Activated naive CD4-positive, alpha-beta T cell treated with anti-CD3 and anti-CD28 coated beads, Interleukin-2, amount 10 ng/mL, durations not matched to agents 7 days and 5 days (primary cell): ENCODE measurements at regions not wholly inside any gene's neighbourhood (a gene's known extent, or its start where the extent isn't known, plus 50 kb on each side); places are given as distances from the start of the nearest gene placed in this dataset.
"Not testable (repeated sequence)": the region's sequence is repeated elsewhere in the genome, so short reads cannot be mapped to it uniquely, and the experiment has no call there.

Source experiments
- CTCF ChIA-PET: fragments of 350-600 bp; sonication (Branson Sonifier 250); formaldehyde crosslinking; loops from one replicate; lab custom pipeline; 2021; ENCODE audit warnings: antibody characterized with exemption; lab: Charles Lee
- DNase-seq: peaks from one replicate; pipeline ENCODE4 v3.0.0-alpha.2; 2020
- H3K27ac Mint-ChIP-seq: one replicate; pipeline ENCODE4 v1.8.0; 2021; ENCODE audit warnings: mild to moderate bottlenecking, moderate library complexity, mixed read lengths
- H3K27me3 Mint-ChIP-seq: one replicate; pipeline ENCODE4 v1.8.0; 2021; ENCODE audit warnings: mild to moderate bottlenecking, mixed read lengths
- H3K36me3 Mint-ChIP-seq: one replicate; pipeline ENCODE4 v1.8.0; 2021; ENCODE audit warnings: mixed read lengths
- H3K4me1 Mint-ChIP-seq: one replicate; pipeline ENCODE4 v1.8.0; 2021; ENCODE audit warnings: mixed read lengths
- H3K4me3 Mint-ChIP-seq: one replicate; pipeline ENCODE4 v1.8.0; 2021; ENCODE audit warnings: mild to moderate bottlenecking, moderate library complexity, mixed read lengths
- H3K9me3 Mint-ChIP-seq: one replicate; pipeline ENCODE4 v1.8.0; 2021; ENCODE audit warnings: mixed read lengths

- no peaks in the 10 kb centered on the region for H3K4me1 Mint-ChIP-seq
- no peaks in the 10 kb centered on the region for H3K27me3 Mint-ChIP-seq
- CTCF ChIA-PET: no interaction called here
- DNase-seq: no peak
- no peak overlapping the region for H3K4me3 Mint-ChIP-seq
- H3K9me3 Mint-ChIP-seq: peaks cover 12% of the 10 kb centered on the region
- no peak overlapping the region for H3K27ac Mint-ChIP-seq
- H3K36me3 Mint-ChIP-seq: no peaks in the 10 kb centered on the region
Observed at GRCh38 chr1:163933437-163933836, 611.7 kb downstream of the NUF2 start.

- Mint-ChIP-seq H3K36me3 (no peaks in the 10 kb centered on the region), H3K9me3 (peaks cover 17% of the 10 kb centered on the region), H3K27ac (no peak overlapping the region), H3K4me3 (no peak overlapping the region), H3K4me1 (no peaks in the 10 kb centered on the region), H3K27me3 (no peaks in the 10 kb centered on the region)
- no peak for DNase-seq
- CTCF ChIA-PET: no interaction called here
Observed at GRCh38 chr1:163935738-163936374, 614.1 kb downstream of the NUF2 start.

- no peaks in the 10 kb centered on the region for H3K4me1 Mint-ChIP-seq
- H3K9me3 Mint-ChIP-seq: peaks cover 13% of the 10 kb centered on the region
- H3K27ac Mint-ChIP-seq: no peak overlapping the region
- DNase-seq: no peak
- H3K4me3 Mint-ChIP-seq: no peak overlapping the region
- H3K27me3 Mint-ChIP-seq: no peaks in the 10 kb centered on the region
- no peaks in the 10 kb centered on the region for H3K36me3 Mint-ChIP-seq
- CTCF ChIA-PET: no interaction called here
Observed at GRCh38 chr1:163959622-163960021, 599.4 kb upstream of the PBX1 start.

GRCh38 chr1:163970151-163970550, 588.8 kb upstream of the PBX1 start:
- no peak for DNase-seq
- Mint-ChIP-seq H3K4me3 (no peak overlapping the region), H3K27ac (no peak overlapping the region), H3K4me1 (no peaks in the 10 kb centered on the region), H3K27me3 (no peaks in the 10 kb centered on the region), H3K36me3 (no peaks in the 10 kb centered on the region), H3K9me3 (peaks cover 6% of the 10 kb centered on the region)
- CTCF ChIA-PET: no interaction called here

GRCh38 chr1:163970699-163971098, 588.3 kb upstream of the PBX1 start:
- Mint-ChIP-seq H3K4me3 (no peak overlapping the region), H3K9me3 (peaks cover 6% of the 10 kb centered on the region), H3K36me3 (no peaks in the 10 kb centered on the region), H3K4me1 (no peaks in the 10 kb centered on the region), H3K27ac (no peak overlapping the region), H3K27me3 (no peaks in the 10 kb centered on the region)
- DNase-seq: no peak
- CTCF ChIA-PET: no interaction called here

- H3K36me3 Mint-ChIP-seq: no peaks in the 10 kb centered on the region
- no peak overlapping the region for H3K4me3 Mint-ChIP-seq
- H3K27me3 Mint-ChIP-seq: no peaks in the 10 kb centered on the region
- peaks cover 17% of the 10 kb centered on the region for H3K9me3 Mint-ChIP-seq
- CTCF ChIA-PET: no interaction called here
- H3K4me1 Mint-ChIP-seq: no peaks in the 10 kb centered on the region
- DNase-seq: no peak
- no peak overlapping the region for H3K27ac Mint-ChIP-seq
Observed at GRCh38 chr1:163973586-163973985, 585.4 kb upstream of the PBX1 start.

- CTCF ChIA-PET: no interaction called here
- Mint-ChIP-seq H3K27me3 (no peaks in the 10 kb centered on the region), H3K4me3 (no peak overlapping the region), H3K36me3 (no peaks in the 10 kb centered on the region), H3K9me3 (peaks cover 16% of the 10 kb centered on the region), H3K27ac (no peak overlapping the region), H3K4me1 (no peaks in the 10 kb centered on the region)
- DNase-seq: no peak
Observed at GRCh38 chr1:163974120-163974519, 584.9 kb upstream of the PBX1 start.

GRCh38 chr1:163980394-163980793, 578.6 kb upstream of the PBX1 start:
- H3K4me1 Mint-ChIP-seq: no peaks in the 10 kb centered on the region
- no peaks in the 10 kb centered on the region for H3K27me3 Mint-ChIP-seq
- H3K9me3 Mint-ChIP-seq: peaks cover 17% of the 10 kb centered on the region
- CTCF ChIA-PET: no interaction called here
- DNase-seq: no peak
- H3K4me3 Mint-ChIP-seq: no peak overlapping the region
- no peaks in the 10 kb centered on the region for H3K36me3 Mint-ChIP-seq
- no peak overlapping the region for H3K27ac Mint-ChIP-seq

GRCh38 chr1:163981500-163982030, 577.4 kb upstream of the PBX1 start:
- Mint-ChIP-seq H3K36me3 (no peaks in the 10 kb centered on the region), H3K4me3 (no peak overlapping the region), H3K27ac (no peak overlapping the region), H3K4me1 (no peaks in the 10 kb centered on the region), H3K27me3 (no peaks in the 10 kb centered on the region), H3K9me3 (peaks cover 13% of the 10 kb centered on the region)
- DNase-seq: no peak
- CTCF ChIA-PET: no interaction called here

- Mint-ChIP-seq H3K27me3 (no peaks in the 10 kb centered on the region), H3K9me3 (peaks cover 7% of the 10 kb centered on the region), H3K27ac (no peak overlapping the region), H3K4me1 (no peaks in the 10 kb centered on the region), H3K4me3 (no peak overlapping the region), H3K36me3 (no peaks in the 10 kb centered on the region)
- DNase-seq: no peak
- CTCF ChIA-PET: no interaction called here
Observed at GRCh38 chr1:163983097-163983496, 575.9 kb upstream of the PBX1 start.

GRCh38 chr1:163985700-163986099, 573.3 kb upstream of the PBX1 start:
- CTCF ChIA-PET: no interaction called here
- no peak for DNase-seq
- Mint-ChIP-seq H3K36me3 (no peaks in the 10 kb centered on the region), H3K27me3 (no peaks in the 10 kb centered on the region), H3K9me3 (peaks cover 3% of the 10 kb centered on the region), H3K4me1 (no peaks in the 10 kb centered on the region), H3K4me3 (no peak overlapping the region), H3K27ac (no peak overlapping the region)

- CTCF ChIA-PET: no interaction called here
- H3K27me3 Mint-ChIP-seq: no peaks in the 10 kb centered on the region
Observed at GRCh38 chr1:163999131-163999530, 559.9 kb upstream of the PBX1 start.

GRCh38 chr1:164006186-164006585, 552.8 kb upstream of the PBX1 start:
- H3K27ac Mint-ChIP-seq, CTCF ChIA-PET, DNase-seq, H3K36me3 Mint-ChIP-seq, H3K4me3 Mint-ChIP-seq, H3K27me3 Mint-ChIP-seq, H3K4me1 Mint-ChIP-seq: not testable (repeated sequence)
- peaks cover 22% of the 10 kb centered on the region for H3K9me3 Mint-ChIP-seq

More at GRCh38 chr1:163999131-163999530, 559.9 kb upstream of the PBX1 start:
- no peaks in the 10 kb centered on the region for H3K36me3 Mint-ChIP-seq
- DNase-seq: no peak
- no peak overlapping the region for H3K4me3 Mint-ChIP-seq
- H3K27ac Mint-ChIP-seq: no peak overlapping the region
- peaks cover 32% of the 10 kb centered on the region for H3K9me3 Mint-ChIP-seq
- no peaks in the 10 kb centered on the region for H3K4me1 Mint-ChIP-seq

GRCh38 chr1:164006621-164007020, 552.4 kb upstream of the PBX1 start:
- Mint-ChIP-seq H3K27me3 (no peaks in the 10 kb centered on the region), H3K27ac (no peak overlapping the region), H3K36me3 (no peaks in the 10 kb centered on the region), H3K4me3 (no peak overlapping the region), H3K4me1 (no peaks in the 10 kb centered on the region), H3K9me3 (peaks cover 19% of the 10 kb centered on the region)
- CTCF ChIA-PET: no interaction called here
- DNase-seq: no peak

- H3K9me3 Mint-ChIP-seq: peaks cover 12% of the 10 kb centered on the region
- H3K36me3 Mint-ChIP-seq: no peaks in the 10 kb centered on the region
- no peak overlapping the region for H3K27ac Mint-ChIP-seq
- no peaks in the 10 kb centered on the region for H3K4me1 Mint-ChIP-seq
- no peaks in the 10 kb centered on the region for H3K27me3 Mint-ChIP-seq
- CTCF ChIA-PET: no interaction called here
- DNase-seq: no peak
- no peak overlapping the region for H3K4me3 Mint-ChIP-seq
Observed at GRCh38 chr1:164017239-164017638, 541.7 kb upstream of the PBX1 start.
